ENCODE measurements at regions not wholly inside any gene's neighbourhood (a gene's known extent, or its start where the extent isn't known, plus 50 kb on each side); places are given as distances from the start of the nearest gene placed in this dataset.

DNA sequence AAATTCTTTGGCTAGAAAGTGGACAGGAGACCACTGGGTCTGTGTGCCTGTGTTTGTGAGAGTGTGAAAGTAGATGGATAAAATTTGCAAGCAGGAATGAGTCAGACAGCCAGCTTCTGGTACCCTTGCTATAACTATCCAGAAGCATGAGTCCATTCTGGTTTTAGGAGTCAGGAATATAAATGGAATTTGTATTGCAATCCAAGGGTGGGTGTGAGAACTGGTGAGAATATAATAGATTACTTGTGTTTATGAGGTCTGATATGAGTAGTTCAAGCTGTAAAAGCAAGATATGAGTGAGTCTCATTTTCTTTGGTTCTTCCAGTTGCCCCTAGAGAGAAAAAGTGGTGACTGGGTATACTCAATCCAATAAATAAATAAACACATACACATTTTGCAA, 212.7 kb upstream of the TAPT1 start:
- ChIA-PET POLR2A (ENCODE audit: partially characterized antibody) (no interaction called here), CTCF (ENCODE audit: partially characterized antibody) (interaction anchor here (1.4 kb wide), 1 partner anchor 148 kb away, joined by 5 read pairs; no protein-coding TSS in a partner anchor)
- Histone ChIP-seq H3K9ac (replicated peaks in 1 of 4; ENCODE audit: extremely low read depth in 1 of 4, low read depth in 3 of 4, low read length in 3 of 4) (no peak overlapping the region), H3K79me1 (ENCODE audit: low read depth, low read length) (no peaks in the 10 kb centered on the region), H4K20me1 (replicated peaks in 1 of 2; ENCODE audit: control insufficient read depth in 1 of 2, insufficient read depth in 2 of 2, low read length in 2 of 2) (no peaks in the 10 kb centered on the region), H4K5ac (ENCODE audit: insufficient read length, low read depth, low read length) (no peak overlapping the region), H3K56ac (replicated peaks; ENCODE audit: insufficient read length, low read depth, low read length) (no peak overlapping the region), H2AFZ (ENCODE audit: low read length) (no peak overlapping the region), H3K27ac (ENCODE audit: low read depth, low read length) (no peak overlapping the region), H2BK120ac (replicated peaks; ENCODE audit: low read depth, low read length) (no peak overlapping the region), H3K4ac (replicated peaks; ENCODE audit: insufficient read length, low read depth, low read length) (no peak overlapping the region), H3K4me2 (ENCODE audit: insufficient read depth in 1 of 2, low read depth in 2 of 2, low read length in 2 of 2) (no peak overlapping the region), H2BK15ac (ENCODE audit: low read length) (no peak overlapping the region), H3K14ac (ENCODE audit: insufficient read length) (no peak overlapping the region), H3K4me3 (ENCODE audit: extremely low read depth in 1 of 4, insufficient read depth in 2 of 4, low read depth in 3 of 4, low read length in 4 of 4) (no peak overlapping the region), H3K36me3 (ENCODE audit: control insufficient read depth in 2 of 4, insufficient read depth in 4 of 4, low read length in 3 of 4) (no peaks in the 10 kb centered on the region), H3K23ac (ENCODE audit: insufficient read length) (no peak overlapping the region), H2BK20ac (ENCODE audit: low read length) (no peak overlapping the region), H3K27me3 (replicated peaks in 1 of 4; ENCODE audit: control insufficient read depth in 3 of 4, extremely low read depth in 1 of 4, insufficient read depth in 3 of 4, low read length in 3 of 4) (no peaks in the 10 kb centered on the region), H4K8ac (ENCODE audit: extremely low read depth, insufficient read depth, low read length) (no peak overlapping the region), H3K23me2 (ENCODE audit: low read depth, low read length) (no peaks in the 10 kb centered on the region), H3K18ac (ENCODE audit: extremely low read depth, low read length) (no peak overlapping the region), H3K4me1 (replicated peaks in 1 of 4; ENCODE audit: control insufficient read depth in 3 of 4, insufficient read depth in 4 of 4, low read length in 3 of 4) (no peaks in the 10 kb centered on the region), H4K91ac (replicated peaks; ENCODE audit: insufficient read length, low read length) (no peak overlapping the region), H3K79me2 (ENCODE audit: control insufficient read depth in 1 of 2, insufficient read depth in 2 of 2, low read length in 2 of 2) (no peaks in the 10 kb centered on the region), H2BK12ac (ENCODE audit: low read depth, low read length) (no peak overlapping the region), H2BK5ac (ENCODE audit: low read depth, low read length) (no peak overlapping the region), H2AK5ac (ENCODE audit: low read depth, low read length) (no peak overlapping the region), H3K9me3 (ENCODE audit: insufficient read depth in 2 of 2, low read depth in 1 of 2, low read length in 1 of 2) (peaks cover 0 to 4% of the 10 kb centered on the region in 2 experiments; a peak in 1 of 4 replicates)
- DNase-seq (ENCODE audit: low read depth in 1 of 2, low spot score in 2 of 2) (no peak), FAIRE-seq (no peak)
- TF ChIP-seq CBX8 (IDR thresholded peaks at IDR 0.05; ENCODE audit: borderline replicate concordance, low read depth, low read length) (no peak), CHD7 (IDR thresholded peaks at IDR 0.05; ENCODE audit: insufficient replicate concordance, low read length) (no peak)
